ENCODE measurements at regions not wholly inside any gene's neighbourhood (a gene's known extent, or its start where the extent isn't known, plus 50 kb on each side); places are given as distances from the start of the nearest gene placed in this dataset.
"Not testable (repeated sequence)": the region's sequence is repeated elsewhere in the genome, so short reads cannot be mapped to it uniquely, and the experiment has no call there.

GRCh38 chr10:28186887-28187578, 115.8 kb downstream of the MPP7 start:
- no peak for DNase-seq

DNA sequence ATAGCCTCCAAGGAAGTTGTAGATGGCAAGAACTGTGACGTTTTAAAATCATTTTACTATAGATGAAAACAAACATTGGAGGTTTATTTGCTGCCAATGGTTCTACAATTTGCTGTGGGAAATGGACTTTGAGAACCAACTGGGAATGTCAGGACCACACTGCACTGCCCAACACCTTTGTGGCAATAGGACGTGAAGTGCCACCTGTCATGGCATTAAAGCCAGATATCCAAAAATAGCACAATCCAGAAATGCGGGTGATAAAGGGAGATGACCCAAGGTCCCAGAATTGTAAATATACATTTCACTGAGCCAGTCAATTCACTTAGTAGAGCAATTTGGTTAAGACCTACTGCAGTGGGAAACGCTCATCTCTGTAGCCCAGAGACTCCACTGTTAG, 116.4 kb downstream of the MPP7 start:
- DNase-seq = no peak

DNA sequence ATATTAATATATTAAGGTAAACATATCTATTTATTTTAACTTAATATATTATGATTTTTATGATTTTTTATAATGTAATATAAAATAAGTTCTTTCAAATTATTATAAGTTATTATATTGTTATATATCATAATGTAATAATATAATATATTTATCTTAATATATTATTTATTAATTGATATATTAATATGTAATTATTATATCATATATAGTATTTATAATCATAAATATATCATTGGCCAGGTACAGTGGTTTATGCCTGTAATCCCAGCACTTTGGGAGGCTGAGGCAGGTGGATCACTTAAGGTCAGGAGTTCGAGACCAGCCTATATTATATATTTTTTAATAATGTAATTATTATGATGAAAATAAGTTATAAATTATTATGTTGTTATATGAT, 118.1 kb downstream of the MPP7 start:
- no peak for DNase-seq

GRCh38 chr10:28181478-28182096, 121.3 kb downstream of the MPP7 start:
- DNase-seq = no peak

DNA sequence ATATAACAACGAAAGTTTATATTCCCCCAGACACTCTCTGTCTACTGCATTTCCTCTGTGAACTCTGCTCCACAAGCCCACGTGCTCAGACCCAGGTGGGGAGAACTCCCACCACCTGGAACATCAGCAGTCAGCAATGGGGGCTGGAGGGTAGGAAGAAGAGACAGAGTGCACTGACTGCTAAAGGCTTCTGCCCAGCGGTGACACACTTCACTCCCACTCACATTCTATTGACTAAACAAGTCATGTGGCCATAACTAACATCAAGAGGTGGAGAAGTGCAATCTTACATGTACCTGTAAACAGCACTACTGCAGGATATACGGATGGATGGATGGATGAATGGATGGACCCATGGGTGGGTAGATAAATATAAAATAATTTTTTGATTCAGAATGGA, 122.2 kb downstream of the MPP7 start:
- DNase-seq = no peak

DNA sequence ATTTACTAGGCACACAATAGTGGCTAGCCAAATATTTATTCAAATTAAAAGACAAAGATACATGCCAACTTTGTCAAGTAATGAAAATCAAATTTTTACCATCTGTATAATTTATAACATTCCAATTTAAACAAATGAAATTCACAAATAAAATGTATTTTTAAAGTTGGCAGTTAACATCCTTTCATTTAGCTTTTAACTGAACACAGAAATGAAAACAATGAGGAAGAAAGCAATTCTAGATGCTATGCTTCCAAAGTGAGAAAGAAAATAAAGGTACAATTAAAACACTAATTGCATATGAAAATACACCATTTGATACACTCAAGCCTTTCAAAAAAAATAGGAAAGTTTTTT, 123.1 kb downstream of the MPP7 start:
- no peak for DNase-seq

DNA sequence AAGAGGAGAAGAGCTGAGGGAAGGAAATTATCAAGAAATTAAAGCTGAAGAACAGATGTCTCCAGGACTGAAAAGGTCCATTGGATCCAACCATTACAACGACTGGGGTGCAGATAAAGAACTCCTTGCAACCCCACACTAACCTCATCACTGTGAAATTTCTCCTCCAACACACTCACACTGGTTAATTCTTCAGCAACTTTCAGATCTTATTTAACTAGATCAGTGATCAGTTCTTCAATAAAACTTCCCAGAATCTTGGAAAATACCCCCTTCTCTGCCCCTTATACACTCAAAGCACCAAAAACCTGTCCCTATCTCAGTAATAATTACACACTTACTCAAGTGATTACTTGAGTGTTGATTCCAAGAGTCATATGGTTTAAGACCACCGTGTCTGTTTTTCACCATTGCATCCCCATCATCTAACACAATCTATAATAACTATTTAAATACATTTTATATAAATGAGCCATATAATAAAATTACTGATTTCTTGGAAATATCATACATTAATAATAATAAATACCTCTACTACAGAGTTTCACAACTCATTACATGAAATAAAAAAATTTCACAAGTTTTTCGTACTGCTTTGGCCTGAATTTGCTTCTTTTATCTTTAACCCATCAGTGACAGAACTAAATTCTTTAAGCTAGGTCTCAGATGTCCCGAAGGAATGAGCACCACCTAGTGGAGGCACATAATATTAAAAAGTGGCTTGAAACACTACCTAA, 123.7 kb downstream of the MPP7 start:
- peak; percentile 37 for DNase-seq

DNA sequence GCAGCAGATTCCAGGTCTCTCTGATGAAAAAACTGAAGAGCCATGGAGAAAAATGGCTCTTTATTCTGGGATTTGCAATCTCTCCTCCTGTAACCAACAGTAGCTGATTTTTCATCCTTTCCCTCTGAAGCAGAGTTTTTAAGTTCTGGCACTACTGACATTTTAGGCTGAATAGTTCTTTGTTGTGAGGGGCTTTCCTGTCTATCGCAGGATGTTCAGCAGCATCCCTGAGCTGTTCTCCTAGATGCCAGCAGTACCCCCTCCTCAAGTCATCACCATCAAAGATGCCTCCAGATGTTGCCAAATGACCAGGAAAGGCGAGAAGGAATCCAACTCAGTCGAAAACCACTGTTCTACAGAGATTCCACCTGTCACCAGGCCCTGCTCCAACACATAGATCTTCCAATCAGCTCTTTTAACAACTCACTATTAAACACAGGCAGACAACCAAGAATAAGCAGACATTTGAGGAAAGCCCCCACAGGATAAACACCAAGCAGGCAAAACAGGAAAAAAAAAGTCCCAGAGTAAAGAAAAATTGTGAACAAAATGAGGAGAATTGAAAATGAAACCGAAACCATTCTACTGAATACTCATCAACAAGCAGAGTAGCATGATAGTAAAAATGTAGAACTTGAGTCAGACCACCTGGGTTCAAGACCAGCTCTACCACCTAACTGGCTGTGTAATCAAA, 124.8 kb downstream of the MPP7 start:
- peak; percentile 18 for DNase-seq

- not testable (repeated sequence) for DNase-seq
Observed at GRCh38 chr10:28176498-28176897, 126.4 kb downstream of the MPP7 start.

DNA sequence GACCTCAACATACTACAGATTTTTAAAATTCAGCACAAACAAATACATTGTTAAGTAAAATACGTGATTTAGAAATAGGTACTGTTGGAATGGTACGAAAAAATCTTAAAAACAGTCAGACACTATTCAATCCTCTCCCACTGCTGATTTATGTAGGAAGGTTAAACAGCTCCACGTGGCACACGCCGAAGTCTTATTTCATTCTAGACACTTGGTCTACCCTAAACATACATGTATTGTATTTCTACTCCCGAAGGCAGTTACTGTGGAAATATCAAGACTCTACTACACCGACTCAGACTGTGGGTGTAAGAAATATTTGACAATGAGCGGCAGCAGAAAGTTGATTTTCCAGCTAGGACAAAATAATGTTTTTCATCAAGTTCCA, 130.6 kb downstream of the MPP7 start:
- DNase-seq = no peak

DNA sequence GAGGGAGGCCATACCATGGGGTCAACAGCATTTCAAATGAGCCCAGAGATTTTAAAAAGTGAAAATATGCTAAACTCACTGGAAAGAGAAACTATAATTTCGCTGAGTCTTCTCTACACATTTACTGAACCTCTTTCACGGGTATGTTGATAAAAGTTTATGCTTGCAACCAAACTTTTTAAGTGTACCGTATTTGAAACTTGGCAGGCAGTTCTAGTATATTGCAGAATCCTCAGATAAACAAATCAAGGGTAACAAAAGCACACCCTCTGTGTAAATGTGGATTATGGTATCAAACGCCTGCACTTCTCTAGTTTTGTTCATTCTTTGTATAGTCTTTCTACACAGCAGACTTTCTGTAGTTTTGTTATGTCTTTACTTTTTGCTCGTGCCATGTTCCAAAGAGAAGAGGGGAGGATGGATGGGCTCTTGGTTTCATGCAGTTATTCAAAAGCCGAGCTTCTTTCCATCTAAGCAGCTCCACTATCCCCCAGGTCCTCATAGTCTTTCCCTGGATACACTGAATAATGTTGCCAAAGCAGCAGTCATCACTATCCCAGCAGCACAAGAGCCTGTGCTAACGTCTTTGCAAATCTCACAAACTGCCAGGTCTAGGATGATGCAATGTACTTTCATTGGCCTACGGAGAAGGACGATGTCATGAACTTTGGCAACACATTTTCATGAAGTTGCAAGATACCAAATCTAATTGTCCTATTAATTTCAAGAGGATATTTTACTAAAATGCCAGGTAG, 131.2 kb downstream of the MPP7 start:
- DNase-seq = no peak

GRCh38 chr10:28169525-28169924, 133.3 kb downstream of the MPP7 start:
- DNase-seq = no peak

DNA sequence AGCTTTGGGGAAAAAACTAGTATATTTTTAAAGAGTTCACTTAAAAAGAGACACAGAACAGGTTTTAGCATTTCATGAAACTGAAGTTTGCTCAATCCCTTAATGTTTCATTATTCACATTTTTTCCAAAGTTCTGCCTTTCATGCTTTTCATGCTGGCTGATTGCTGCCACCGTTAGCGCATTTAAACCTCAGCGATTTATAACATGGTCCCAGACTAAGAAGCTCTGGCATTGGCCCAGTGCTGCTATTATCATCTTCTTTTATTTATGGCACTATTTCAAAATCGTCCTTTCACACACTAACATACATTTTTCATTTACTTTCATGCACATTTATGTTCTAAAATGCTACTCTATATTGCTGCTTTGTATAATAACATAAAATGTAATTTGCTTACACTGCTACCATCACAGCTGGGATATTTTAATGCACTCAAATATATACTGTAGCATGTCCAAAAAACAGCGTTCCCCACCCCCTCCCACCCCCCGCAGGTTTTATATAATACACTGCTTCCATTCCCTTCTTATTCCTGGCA, 141.9 kb downstream of the MPP7 start:
- no peak for DNase-seq

DNA sequence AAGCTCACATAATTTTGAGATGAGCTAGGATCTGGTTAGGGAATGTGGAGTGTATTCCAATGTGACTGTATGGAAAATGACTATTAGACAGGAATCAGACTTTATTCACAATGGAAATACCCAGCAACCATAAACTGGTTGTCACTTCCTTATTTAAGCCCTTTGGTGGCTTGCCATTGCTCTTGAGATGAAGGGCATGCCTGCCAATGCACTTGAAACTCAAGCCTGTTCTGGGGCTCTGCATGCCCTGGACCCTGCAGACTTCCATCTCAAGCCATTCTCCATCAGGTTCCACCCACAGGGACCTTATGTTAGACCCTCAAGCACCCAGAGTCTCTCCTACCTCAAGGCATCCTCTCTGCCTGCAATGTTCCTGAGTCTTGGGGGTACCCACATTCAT, 145.5 kb downstream of the MPP7 start:
- DNase-seq = no peak

DNA sequence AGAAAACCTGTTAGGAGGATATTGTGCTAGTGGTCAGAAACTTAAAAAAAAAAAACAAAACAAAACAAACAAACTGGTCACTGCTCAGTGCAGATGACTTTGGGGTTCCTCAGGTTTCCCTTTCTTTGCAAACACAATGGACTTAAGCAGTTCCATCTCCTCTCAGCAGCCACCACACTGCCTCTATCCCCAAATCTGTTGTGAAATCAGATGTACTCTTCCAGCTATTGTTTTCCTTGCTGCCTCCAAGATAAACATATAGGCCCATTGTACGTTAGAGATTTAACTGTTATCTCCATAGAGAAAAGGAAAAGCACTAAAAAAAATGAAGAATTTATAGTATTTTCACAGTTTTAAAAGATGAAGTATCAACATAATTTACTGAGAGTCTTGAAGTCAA, 147.1 kb downstream of the MPP7 start:
- DNase-seq = no peak

- no peak for DNase-seq
Observed at GRCh38 chr10:28151636-28152035, 151.2 kb downstream of the MPP7 start.

GRCh38 chr10:28149746-28150145, 150.9 kb upstream of the ODAD2 start:
- no peak for DNase-seq

DNA sequence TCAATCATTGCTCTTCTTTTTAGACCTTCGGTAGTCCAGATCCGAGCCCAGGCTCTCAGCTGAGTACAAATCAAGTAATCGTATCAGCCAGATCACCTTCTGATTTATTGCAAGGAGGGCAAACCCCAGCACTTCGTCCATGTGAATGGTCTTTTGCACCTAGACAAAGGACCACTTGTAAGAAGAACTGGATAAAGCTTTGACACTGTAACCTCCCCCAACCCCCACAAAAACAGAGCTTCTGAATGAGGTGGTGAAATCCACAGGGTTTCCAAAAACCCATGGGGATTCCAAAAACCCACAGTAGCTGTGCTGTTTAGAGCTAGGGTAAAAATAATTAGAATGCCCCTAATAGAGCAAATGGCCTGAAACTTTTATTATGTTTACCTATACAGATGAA, 148.8 kb upstream of the ODAD2 start:
- DNase-seq = no peak

- no peak for DNase-seq
Observed at GRCh38 chr10:28139138-28139537, 140.3 kb upstream of the ODAD2 start.

- DNase-seq = no peak
Observed at GRCh38 chr10:28137907-28138880, 139.3 kb upstream of the ODAD2 start.

GRCh38 chr10:28135258-28135657, 136.4 kb upstream of the ODAD2 start:
- DNase-seq = no peak

DNA sequence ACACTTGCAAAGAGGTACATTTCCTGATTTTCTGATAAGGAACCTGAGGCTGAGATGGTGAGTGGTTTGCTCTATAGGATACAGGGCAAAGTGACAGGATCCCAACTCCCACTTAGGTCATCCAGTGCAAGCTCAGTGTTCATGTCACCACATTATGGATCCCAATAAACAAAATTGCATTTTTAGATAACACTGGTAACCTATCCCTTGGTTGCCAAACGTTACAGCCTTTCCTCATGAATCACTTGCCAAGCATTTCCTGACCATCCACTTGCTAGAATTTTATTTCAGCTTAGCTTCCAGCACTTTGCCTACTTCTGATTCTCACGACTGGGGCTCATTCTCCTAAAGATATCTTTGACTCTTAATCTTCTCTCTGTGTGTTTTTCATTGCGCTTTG, 131.4 kb upstream of the ODAD2 start:
- no peak for DNase-seq
